GM21447 (cell line): ENCODE measurements at regions not wholly inside any gene's neighbourhood (a gene's known extent, or its start where the extent isn't known, plus 50 kb on each side); places are given as distances from the start of the nearest gene placed in this dataset.

Experiments
- ATAC-seq: cut with Tn5 transposase; IDR thresholded peaks from one replicate; pipeline ENCODE4 v1.9.1; 2021; ENCODE audit not compliant: unreplicated experiment

DNA sequence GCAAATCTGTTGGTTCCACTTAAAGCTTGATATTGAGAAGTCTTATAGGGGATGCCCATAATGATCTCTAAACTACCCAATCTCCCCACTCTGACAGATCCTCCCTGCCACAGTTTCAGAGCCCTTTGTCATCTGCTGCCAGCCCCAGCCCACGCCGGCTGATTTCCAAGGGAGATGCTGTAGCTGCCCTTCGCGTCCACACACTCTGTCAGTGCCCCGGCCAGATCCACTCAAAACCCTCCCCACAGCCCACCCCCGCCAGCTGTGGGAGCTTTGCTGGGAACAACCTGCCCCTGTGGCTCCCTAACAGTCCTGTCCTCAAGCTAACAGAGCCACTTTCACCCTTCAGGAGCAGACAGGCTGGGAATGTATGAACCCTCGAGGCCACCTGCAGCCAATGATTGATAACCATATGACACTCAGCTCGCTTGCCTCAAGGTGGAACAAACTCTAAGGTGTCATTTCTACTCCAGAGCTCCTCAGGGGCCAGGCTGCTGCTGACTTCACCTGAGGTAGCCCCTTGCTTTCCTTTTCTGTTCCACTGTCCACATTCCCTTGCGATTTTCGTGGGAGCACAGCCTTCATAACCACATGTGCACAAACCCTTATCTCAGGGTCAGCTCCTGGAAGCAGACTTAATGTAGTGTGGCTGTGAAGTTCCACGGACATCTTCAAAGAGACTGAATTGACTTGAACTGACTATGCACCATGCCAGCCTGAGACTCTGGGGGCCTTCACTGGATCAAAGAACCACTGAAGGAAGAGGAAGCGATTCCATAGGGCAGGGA, 92.6 kb upstream of the LGALSL start:
- ATAC-seq = no peak

DNA sequence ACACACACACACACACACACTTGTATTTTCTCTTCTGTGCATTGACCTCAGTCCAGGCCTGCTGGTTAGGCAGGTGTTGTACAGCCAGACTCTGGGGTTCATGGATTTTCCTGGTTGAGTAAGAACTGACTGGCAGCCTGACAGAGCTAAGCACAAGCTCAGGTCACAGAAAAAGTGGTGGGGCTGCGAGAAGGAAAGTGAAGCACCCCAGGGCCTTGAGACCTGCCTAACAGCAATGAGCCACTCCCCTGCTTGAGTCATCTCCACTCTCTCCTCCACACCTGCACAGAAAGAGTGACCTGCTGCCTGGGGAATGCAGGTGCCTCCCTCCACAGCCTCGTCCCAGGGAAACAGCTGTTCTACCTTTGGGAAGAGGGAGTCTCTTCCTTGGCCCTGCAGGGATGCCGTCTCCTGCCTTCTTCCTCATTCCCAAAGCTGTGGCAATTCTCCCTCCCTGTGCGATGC, 91.4 kb upstream of the LGALSL start:
- no peak for ATAC-seq

DNA sequence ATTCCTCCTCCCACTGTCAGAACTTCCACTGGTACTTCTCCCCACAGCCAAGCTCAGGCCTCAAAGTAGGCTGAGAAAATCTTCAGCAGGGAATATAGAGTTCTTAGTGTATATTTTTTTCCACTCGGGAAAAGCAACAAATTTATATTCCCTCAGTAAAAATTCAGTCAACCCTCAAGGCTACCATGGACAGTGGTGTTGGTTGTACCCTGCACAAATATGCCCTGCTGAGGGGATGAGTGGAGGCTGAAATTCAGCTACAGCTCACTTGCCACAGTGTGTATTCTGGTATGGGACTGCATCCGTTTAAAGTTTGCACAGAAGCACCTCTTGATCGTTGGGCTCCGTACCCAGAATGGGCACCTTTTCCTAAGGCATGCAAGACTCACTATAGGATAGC, 90.8 kb upstream of the LGALSL start:
- ATAC-seq = no peak

DNA sequence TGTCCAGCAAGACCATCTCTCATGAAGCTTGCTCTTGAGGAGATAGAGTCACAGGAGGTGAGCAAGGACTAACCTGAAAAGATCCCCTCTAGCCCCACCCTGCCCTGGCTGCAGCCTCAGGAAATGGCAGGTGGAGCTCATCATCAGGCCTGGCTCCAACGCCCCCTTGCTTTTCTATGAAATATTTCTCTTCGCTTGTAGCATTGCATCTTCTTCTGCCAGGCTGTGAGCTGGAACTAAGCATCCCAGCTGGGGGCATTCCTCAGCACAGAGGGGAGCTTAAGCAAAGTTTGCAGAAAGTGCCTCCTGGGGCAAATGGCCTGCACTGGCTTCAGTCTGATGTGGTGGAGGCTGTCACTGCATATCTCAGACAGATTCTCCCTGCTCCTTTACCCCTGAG, 90.1 kb upstream of the LGALSL start:
- no peak for ATAC-seq

DNA sequence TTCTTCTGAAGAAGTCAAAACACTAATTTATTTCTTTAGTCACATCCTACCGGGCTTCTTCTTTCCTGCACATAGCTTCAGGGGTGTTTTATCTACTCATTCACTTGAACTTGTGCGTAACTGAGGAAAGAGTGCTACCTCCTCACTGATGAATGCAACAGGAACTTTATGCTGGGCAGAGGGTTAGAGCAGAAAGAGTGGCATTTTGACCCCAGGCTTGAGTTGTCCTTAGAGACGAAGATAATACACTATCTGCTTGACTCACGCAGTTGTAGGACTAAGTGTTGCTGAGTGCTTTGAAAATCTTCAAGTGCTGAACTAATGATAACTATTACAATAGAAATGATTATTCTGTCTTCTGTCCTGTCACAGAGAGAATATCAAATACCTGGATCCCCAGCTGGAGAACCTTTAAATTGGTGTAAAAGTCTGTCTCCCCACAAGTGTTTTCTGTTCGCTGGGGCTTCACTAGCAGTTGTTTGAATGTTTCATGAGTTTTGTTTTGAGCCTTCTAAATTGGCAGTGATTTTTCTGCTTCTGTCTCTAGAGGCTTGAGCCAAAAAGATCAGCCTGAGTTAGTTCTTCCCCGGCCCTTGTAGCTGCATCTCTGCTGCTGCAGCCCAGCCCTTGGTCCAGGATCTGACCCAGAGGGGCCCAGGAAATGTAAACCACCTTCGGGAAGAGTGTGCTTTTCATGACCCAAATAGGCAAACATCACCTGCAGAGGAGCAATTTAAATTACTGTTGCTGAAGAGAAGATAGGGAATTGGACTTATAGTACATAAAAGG, 86.3 kb upstream of the LGALSL start:
- ATAC-seq = no peak

DNA sequence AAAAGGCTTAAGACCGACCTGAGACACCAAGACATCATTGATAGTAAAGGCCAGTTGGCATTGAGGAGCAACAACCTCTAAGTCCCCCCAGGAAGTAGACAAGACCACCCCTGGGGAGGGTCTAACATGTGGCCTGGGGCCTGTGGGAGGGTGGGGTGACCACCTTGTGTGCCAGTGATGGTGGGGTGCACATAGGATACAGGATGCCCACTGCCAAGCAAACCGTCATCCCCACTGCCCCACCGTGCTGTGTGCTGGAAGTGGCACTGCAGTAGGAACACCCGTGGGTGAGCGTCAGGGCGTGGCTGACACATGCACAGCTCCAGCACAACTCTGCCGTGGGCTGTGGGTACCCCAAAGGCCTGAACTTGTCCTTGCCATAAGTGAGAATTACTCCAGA, 84.3 kb upstream of the LGALSL start:
- no peak for ATAC-seq

DNA sequence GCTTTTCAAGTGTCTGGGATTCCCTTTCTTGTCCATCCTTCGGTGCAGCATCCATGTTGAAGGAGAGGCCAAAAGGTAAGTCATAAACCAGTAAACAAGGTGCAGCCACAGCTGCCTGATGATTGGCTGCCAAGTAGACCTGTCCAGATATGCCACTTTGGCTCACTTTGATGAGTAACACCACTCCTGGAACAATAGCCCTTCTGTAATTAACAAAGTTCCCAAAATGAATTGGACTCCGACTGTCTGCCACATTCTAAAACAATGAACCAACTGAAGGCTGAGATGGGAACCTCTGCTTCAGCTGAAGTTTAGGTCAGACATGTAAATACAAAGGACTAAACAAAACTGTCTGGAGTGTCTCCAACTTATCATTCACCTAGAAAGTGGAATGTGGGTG, 82.2 kb upstream of the LGALSL start:
- ATAC-seq = no peak

DNA sequence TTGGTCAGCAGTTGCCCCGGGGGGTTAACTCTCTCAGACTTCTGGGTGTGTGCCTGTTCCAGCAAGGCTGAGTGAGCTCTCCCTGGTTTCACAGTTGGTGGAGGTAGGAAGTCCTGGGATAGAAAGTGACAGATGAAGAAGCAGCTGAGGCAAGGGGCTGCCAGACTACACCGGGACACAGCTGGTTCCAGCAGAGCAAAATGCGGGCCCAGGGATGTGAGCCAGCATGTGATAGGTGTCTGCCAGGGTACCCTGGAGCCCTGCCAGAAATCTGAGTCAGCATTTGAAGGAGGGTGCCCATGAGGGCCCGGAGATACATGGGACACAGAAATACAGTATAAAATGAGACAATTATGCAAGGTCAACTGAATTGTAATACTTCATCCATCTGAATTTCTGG, 79.3 kb upstream of the LGALSL start:
- ATAC-seq = no peak

DNA sequence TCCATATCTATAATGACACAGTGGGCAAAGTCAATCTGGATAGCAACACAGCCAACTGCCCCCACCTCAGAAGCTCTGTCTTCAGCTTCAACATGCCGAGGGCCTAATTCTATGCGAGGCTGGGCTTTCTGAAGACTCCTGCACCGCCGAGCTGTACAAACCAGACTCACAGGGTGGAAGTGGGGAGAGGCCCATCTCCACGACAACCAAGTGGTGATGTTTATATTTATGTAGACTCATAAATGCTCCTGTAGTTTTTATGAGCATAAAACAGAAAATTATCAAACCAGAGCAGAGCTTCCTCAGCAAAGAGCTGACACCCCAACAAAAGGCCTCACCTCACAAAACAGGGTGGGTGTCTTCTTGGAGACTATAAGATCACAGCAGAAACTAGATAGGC, 77.0 kb upstream of the LGALSL start:
- no peak for ATAC-seq

DNA sequence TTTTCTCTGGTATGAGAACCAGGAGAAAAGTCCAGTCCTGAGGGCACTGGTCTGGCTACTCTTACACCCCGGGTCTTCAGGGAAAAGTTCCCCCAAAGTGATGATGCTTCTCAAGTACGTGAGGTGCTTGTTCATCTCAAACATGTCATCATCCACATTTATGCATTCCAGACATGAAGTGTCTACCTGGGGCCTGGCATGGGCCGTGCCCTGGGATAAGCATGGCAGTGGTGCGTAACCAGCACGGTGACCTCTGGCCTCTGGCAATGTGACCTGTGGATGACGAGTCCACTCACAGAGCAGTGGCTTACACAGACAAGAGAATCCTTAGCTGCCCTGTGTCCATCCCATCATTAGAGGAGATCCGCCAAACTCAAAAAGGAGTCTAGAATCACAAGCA, 74.8 kb upstream of the LGALSL start:
- no peak for ATAC-seq

DNA sequence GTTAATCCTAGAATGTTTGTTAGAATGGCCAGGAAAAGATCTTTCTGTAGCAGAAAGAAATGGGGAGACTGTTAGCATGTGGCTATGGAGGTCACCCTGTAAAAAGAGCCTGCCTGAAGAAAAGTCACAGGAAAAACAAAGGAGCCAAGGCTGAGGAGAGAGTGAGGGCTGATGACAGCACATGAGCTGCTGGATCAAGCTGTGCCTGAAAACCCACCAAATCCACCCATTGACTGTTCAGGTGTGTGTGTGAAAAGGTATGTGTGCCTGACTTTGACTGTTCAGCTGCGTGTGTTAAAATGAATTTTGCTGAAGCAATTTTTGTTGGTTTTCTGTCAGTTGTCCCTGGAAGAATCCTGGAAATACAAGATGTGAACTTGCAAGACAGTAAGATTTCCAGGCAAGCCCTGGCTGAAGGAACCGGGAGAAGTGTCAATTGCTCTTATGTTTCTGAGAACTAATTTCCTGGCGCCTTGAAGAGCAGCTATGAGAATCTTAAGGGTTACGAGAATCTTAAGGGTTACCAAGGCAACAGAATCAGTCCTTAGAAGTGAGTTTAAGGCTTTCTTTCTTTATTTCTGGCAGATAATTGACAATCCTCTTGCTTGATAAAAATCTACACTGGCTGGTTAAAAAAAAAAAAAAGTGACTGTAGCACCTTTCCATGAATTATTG, 73.0 kb upstream of the LGALSL start:
- no peak for ATAC-seq

DNA sequence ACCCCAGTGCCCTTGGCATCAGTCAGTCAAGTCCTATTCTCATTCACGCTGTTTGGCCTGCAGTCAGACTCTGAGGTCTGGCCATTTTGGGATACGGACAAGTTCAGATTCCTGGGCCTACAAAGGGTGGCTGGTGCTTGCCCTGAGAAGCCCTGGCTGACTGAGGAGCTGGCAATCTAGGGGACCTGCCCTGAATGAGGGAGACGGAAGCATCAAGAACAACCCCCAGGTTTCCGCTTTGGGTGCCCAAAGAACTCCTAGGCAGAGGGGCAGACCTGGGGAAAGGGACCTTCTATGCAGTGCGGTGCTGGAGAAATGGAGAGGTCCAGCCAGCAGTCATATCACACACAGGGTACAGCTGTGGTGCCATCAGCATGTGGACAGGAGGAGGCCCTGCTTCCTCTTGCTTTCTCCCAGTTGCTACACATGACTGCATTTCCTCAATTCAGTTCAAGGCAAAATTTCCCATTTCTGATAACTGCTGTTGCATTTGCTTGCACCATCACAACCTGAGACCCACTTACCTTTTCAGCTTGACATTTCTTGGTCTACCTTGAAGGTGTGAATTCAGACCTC, 70.9 kb upstream of the LGALSL start:
- no peak for ATAC-seq

DNA sequence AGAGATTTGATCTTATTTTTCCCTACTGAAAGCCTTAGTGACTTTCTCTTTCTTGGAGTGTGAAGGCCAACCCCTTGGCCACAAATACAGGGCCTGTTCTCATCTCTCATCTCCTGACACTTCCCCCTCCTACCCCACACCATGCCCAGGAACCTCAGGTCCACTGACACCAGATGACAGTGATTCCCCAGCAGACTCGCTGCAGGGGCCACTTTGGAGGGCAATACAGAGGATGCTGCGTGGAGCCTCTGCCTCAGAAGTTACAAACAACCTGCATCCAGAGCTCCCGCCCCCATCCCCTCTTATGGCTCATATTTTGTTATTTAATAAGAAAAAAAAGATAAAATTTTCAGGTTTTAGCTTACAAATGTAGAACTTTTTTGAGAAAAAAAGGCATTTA, 70.1 kb upstream of the LGALSL start:
- no peak for ATAC-seq

DNA sequence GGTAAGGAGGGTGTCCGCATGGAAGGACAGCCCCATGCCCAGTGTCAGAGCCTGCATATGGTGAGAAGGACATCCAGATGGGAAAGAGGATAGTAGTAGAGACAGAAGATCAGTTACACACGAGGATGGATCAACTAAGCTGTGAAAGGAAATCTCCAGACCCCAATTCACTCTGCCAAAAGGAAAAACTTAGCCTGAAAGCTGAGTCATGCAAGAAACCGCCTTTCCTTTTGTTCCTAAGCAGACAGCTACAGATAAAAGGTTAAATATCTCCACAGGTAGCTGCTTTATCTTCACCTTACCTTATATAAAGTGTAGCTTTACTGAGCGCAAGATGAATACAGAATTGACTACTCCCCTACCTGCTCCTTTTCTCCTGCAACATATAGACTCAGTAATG, 67.3 kb upstream of the LGALSL start:
- ATAC-seq = no peak

DNA sequence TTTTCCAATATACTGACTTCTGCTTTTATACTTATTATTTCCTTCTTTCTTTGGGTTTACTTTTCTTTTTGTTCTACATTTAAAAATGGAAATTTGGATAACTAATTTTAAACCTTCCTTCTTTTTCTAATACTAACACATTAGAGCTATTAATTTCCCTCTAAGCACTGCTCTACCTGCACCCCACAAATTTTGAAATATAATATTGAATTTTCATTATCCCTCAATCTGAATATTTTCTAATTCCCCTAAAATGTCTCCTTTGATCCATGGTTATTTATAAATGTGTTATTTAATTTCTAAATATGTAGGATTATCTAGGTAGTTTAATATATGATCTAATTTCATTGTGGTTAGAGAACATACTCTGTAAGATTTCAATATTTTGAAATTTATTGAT, 63.4 kb upstream of the LGALSL start:
- no peak for ATAC-seq

DNA sequence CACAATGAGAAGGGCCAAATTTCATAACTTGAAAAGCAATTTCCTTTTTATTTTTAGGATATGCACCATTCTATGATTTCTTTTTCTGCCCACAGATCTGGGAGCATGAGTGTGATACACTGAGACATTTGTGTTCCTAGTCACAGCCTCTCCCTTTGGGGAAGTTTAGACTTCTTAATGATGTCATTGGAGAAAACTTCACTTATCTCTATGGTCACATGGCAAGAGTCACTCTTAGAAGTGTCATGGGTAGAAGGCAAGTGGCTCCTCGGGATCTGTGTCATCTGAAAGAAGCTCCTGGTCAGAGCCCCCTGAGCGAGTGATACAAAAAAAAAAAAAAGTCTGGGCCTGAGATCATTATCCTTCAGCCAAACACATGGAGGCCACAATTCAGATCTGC, 62.5 kb upstream of the LGALSL start:
- no peak for ATAC-seq

DNA sequence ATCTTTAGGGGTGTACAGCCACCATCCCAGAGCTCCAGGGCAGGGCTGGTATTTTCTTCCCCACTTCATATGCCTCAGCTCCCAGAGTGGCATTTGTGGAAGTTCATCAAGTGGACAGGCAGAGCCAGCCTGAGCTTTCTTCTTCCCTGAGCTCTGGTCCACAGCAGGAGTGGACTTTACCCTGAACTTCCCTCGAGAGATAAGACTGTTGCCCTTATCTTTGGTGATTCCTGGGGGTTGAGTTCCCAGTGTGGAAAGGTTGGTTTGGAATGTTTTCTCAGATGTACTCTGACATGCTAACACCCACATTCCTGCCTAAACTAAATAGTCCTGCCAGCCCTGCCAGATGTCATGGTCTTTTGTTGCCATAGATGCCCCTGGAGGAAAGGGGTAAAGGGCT, 62.0 kb upstream of the LGALSL start:
- ATAC-seq = no peak

DNA sequence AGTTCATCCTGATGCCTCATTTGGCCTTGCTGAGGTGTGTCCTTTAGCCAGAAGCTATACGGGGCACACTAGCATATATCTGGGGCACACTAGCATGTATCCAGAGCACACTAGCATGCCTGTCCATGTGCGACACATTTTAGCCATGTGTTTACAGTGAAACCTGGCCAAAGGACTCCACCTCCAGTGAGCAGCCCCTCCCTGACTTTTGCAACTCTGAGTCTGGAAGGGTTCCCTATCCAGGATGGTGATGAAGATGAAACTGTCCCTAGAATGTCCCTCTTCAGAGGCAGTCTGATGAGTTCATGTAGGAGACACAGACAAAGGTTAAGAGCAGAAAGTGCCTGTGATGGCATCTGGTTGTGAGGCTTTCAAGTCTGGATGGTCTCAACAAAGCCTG, 61.4 kb upstream of the LGALSL start:
- no peak for ATAC-seq

DNA sequence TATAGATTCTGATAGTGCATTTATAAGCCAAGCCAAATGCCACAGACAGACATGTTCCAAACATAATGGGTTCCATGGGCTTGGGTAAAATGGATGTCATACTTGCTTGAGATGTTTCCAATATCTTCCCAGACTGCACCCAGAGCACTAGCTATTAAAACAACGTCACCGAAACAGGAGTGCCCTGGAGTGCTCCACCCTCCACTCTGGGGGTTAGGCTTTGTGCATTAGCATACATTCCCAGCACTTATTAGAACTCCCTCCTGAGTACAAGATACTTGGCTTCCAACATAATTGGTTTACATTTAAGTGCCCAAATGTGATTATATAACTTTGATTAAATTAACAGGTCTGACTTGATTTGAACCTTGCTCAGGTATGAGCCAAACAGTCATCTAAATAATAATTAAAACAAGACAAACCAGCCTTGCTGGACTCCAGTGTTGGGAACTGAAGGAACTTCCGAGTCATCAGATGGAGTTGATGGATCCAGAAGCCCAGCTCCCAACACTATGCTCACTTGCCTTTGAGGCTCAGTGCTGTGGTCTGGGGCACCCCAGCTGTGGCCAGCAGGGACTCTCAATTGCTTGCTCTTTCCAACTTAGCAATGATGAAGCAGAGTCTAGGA, 60.5 kb upstream of the LGALSL start:
- no peak for ATAC-seq

DNA sequence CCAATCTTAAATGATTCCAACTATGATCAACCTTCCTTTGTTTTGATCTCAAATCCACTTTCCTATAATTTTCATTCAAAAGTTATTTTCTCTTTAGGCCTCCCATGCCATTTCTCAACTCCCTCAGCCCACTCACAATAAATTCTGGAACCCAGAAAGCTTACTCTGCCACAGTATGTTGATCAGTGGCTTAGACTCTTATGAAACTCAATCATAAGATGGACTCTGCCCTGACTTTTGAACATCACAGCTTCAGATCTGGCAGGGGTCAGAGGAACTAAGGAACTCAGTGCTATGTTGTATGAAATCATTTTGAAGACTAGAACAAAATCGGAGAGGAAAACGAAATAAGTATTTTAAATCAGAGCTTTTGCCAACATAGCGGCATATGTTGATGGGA, 59.8 kb upstream of the LGALSL start:
- no peak for ATAC-seq

DNA sequence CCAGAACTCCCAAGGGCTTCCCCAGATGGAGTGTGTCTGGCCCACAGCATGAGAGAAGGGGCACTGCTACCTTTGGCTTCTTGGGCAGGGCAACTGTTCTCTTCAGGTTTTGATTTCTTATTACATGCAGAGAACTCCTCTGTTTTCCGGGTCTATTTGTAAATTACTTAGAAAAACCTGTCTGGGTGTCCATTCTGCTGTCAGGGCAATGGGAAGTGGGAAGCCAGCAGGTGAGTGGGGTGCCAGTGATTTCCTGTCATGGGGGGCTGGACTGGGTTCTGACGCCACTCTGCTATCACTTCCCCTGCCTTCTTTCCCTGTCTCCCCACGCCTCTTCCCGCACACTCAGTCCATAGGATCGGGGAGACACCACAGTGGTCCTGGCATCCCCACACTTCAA, 58.0 kb upstream of the LGALSL start:
- no peak for ATAC-seq
